SK-N-DZ (cell line): ENCODE measurements at regions not wholly inside any gene's neighbourhood (a gene's known extent, or its start where the extent isn't known, plus 50 kb on each side); places are given as distances from the start of the nearest gene placed in this dataset.
"Not testable (repeated sequence)": the region's sequence is repeated elsewhere in the genome, so short reads cannot be mapped to it uniquely, and the experiment has no call there.

Source experiments
- DNase-seq: peaks from one replicate; pipeline ENCODE4 v3.0.0-alpha.2; 2015; ENCODE audit warnings: low spot score

DNA sequence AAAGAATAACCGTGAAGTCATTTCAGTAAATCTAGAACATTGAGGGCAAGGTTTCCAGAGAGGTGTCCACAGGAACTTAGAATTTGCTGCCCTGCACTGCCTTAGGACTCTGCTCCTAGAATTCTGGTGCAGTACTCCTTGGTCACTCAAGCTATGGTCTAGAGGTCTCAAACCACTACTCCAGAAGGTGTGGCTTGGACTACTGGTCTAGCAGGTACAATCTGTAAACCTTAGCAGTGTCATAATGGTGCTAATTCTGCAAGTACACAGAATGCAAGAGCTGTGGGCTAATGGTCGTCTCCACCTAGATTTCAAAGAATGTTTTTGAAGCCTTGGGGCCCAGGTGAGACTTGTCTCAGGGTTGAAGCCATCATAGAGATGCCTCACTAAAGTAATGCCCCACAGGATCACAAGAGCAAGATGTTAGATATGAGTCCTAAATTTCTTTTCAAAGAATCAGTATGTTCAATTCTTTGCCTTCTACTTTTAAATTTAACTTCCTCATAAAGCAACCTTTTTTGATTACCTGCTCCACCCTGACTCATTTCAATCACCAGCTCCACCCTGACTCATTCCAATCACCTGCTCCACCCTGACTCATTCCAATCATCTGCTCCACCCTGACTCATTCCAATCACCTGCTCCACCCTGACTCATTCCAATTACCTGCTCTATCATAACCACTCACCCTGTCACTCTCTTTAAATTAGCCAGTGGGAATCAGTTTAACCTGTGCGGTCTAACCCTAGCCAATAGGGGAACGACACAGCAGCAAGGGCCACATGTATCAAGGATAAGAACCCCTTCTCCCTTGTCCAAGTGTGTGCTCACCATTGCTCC is 1111.8 kb upstream of the ACO1 start:
- DNase-seq: no peak

DNA sequence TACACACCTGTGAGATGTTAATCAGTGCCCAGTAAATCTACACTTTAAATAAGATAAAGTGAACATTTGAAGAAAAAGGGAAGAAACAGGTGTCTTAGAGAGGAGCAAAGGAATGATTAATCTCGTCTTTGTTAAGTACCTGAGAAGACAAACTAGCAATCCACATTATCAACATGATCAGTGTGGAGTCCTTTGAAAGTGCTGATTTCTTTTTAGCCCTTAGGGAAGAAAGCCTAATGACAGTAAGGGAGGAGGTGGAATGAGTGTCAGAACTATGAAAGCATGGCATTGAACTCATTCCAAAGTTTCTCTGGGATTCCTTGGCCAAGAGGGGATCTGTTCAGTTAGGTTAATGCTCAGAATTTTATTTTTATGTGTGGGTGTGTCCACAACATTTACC is 1109.0 kb upstream of the ACO1 start:
- no peak for DNase-seq

DNA sequence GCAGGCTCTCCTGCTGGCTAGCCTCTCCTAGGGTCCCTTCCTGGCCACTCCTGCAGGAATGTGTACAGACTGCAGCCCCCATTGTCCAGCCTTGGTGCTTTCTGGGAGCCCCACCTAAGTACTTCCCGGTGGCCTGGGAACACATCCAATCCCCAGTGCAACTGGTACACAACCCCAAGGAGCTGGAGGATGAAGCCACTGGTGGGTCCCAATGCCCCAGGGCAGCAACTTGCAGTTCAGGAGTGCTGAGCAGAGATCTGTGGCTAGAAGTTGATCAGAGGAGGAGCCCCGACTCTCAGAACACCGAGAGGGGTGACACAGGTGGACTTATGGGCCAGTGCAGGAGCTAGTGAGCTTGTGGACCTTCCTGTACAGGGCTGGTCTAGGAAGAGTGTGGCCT is 1093.7 kb upstream of the ACO1 start:
- DNase-seq: no peak

DNA sequence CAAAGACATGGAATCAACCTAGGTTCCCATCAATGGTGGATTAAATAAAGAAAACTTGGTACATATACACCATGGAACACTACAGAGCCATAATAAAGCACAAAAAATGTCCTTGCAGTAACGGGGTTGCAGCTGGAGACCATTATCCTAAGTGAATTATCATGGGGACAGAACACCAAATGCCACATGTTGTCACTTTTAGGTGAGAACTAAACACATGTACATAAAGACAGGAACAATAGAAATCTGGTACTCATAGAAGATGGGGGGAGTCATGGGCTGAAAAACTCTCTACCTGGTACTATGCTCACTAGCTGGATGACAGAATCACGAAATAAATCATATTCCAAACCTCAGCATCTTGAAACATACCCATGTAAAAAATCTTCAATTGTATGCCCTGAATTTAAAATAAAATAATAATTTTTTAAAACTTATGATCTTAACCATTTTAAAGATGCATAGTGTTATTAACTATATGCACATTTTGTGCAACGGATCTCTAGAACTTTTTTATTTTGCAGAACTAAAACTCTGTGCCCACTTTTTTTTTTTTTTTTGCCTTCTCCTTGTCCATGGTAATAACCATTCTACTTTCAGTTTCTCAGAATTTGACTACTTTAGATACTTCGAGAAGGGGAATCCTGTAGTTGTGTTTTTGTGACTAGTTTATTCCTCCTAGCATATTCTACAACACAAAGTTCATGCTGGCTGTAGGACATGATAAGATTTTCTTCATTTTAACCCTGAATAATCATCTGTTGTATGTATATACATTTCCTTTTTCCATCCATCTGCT is 1081.6 kb upstream of the ACO1 start:
- no peak for DNase-seq

DNA sequence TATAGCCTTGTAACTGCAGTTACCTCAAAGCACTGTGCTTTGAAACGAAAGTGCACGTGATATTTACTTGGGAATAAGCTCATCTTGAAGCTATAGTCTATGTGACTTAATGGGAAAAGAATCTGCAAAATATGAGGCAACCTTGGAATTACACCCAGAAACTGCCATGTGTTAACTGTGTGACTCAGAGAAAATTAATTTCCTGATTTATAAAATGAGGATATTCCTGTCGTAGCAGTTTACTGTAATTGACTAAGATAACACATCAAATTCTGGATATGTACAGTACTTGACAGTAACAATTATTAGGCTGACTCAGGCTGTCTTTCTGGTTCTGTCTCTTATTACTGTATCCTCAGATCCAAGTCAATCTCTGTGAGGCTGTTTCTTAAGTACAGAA is 1079.9 kb upstream of the ACO1 start:
- DNase-seq: no peak

DNA sequence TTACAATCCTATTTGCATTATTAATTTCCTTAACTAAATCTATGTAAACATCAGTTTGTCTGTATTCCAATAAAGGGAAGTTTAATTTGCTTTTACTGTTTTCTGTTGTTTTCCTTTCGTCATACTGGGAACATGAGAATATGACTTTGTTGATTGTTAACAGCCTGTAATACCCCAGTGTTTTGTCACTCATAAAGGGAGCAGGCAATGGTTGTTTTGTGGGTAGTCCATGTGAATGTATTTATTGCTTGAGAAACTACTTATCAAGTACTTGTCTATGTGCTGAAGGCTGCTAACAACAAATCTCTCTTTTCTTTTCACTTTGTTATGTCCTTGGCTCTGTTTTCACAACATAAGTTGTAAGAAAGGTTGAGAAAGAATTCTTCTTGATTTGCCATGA is 1070.2 kb upstream of the ACO1 start:
- no peak for DNase-seq

DNA sequence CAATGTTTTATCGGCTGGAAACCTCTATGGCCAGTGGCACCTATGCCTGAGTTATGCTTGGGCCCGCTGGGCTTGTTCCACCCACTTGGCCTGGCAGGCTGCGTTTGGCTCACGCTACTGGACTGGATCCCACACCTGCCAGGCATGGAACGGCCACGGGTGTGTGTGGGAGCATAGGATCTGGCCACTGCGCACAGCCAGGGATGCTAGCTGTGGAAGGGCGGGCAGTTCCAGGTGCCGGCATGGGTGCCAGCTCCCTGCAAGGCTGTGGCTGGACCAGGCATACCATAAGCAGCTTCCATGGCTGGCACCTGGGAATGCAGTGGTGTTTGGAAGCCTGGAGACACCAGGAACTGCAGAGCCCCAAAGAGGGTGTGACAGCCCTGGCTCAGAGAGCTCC is 1063.9 kb upstream of the ACO1 start:
- no peak for DNase-seq

DNA sequence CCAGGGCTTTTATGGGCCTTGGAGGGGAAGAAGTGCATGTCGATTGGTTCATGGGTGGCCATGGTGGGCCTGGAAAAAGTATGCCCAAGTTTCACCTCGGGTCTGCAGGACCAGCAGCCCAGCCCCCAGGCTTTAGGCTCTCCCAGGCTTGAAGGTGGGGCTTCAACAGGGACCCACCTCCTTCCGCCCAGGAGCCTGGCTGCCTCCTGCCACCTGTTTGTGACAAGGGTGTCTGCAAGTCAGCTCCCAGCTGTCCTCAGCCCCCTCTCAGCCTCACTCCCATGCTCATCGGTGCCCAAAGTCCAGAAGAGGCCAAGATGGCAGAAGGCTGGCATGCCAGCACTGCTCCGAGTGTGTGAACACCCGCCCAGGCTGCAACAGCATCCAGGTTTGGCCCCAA is 1063.2 kb upstream of the ACO1 start:
- no peak for DNase-seq

DNA sequence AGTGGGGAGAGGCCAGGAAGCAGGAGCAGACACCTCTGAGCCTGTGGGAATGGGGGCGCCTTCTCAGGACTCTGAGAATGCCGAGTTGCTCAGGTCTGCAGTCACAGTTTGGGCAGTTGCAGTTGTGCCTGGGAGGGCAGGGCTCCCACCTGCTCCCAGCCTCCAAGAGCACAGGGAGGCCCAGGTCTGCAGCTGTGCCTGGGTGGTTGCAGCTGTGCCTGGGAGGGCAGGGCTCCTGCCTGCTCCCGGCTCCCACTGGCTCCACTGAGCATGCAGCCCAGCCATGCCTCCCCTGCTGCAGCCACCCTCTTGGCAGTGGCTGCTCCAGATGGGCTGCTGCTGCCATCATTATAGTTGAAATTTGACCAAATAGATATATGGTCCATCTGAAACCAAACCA is 1062.8 kb upstream of the ACO1 start:
- no peak for DNase-seq

DNA sequence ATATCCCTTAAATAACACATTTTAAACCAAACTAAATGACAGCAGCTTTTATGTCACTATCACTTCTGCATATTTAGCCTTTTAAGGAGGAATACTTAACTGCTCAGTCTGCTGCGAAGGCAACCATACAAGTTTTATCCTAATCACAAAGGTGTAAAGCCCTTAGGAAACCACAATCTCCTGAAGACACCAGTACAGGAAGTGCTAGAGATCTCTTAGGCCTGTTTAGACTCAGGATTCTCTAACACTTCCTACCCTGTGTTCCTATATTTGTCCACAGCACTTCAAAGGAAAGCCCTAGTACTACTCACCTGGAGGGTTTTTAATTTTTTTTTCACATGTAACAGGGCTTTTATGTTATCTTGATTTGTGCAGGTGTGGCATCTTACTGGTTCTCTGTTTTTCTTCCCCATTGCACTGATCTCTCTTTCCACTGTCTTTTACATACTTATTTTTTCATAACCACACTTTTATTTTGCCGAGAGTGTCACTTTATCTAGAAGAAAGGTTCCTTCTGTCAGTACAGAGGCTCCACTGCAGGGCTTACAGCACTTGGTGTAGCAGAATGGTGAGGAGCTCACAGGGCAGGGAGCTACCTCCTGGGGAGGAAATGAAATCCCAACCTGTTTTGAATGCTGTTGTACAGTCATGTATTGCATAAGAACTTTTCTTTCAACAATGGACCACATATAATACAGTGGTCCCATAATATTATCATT is 1060.6 kb upstream of the ACO1 start:
- no peak for DNase-seq

DNA sequence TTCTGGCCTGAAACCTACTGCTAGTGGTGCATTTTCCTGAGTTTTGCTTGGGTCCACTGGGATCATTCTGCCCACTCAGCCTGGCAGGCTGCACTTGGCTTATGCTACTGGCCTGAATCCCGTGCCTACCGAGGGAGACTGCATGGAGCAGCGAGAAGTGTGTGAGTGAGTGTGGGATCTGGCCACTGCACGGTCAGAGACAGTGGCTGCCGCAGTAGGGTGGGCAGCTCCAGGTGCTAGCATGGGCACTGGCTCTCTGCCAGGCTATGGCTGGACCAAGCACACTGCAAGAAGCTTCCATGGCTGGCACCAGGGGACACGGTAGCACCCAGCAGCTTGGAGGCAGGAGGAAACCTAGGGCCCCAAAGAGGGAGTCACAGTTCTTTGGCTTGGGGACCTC is 1058.7 kb upstream of the ACO1 start:
- DNase-seq: no peak

DNA sequence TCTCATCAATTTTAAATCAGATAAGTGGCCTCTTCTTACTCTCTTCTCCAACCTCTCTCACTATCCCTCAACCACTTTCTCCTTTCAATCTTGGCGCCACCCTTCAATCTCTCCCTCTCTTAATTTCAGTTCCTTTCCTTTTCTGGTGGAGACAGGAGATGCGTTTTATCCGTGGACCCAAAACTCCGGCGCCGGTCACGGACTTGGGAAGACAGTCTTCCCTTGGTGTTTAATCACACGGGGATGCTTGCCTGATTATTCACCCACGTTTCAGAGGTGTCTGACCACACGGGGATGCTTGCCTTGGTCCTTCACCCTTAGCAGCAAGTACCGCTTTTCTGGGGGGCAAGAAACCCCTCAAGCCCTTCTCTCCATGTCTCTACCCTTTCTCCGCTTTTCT is 1057.6 kb upstream of the ACO1 start:
- DNase-seq: not testable (repeated sequence)

DNA sequence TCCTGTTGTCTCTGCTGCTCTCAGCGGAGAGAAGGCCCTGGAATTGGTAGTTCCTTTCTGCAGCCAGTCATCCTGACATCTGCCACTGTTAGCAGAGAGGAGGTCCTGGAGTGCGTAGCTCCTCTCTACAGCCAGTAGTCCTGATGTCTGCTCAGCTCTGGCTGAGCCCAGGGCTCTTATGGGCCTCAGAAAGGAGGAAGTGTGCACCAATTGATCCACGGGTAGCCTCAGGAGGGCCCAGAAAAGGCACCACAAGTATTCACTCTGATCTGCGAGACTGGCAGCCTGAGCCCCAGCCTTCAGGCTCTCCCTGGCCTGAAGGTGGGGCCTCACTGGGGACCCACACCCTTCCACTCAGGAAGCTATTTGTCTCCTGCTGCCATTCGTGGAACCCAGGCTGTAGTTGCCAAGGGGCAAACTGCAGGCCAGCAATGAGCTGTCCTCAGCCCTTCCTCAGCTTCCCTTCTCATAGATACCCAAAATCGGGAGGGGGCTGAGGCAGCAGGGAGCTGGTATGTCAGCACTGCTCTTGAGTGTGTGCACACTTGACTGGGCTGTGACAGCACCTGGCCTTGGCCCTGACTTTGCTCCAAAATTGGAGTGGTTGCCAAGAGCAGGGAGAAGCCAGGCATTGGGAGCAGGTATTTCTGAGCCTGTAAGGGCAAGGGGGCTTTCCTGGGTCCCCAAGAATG is 1049.5 kb upstream of the ACO1 start:
- DNase-seq: no peak

DNA sequence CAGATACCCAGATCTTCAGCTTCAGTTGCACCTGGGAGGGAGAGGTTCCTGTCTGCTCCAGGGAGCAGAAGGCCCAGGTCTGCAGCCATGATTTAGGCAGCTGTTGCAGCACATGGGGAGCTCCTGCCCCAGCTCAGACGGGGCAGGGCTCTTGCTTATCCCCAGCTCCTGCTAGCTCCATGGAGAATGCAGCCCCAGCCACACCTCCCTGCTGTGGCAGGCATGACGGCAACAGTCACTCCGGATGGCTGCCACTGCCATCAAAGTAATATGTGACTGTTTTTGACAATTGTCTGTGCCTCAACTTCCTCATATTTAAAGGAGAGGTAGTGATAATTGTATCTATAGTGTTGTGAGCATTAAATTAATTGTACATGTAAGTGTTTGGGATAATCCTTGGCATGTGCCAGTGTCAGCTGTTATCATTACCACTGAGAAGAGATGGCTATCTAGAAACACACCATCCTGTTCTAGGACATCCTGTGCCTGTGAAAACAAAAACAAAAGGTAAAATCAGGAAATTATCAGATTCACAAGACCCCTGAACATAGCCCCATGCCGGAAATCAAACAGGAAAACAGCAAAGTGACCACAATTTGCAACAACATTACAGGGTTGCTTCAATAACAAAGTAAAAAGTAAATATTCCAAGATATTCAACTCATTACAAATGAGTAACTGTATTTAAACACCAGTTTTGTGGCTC is 1048.8 kb upstream of the ACO1 start:
- DNase-seq: no peak

DNA sequence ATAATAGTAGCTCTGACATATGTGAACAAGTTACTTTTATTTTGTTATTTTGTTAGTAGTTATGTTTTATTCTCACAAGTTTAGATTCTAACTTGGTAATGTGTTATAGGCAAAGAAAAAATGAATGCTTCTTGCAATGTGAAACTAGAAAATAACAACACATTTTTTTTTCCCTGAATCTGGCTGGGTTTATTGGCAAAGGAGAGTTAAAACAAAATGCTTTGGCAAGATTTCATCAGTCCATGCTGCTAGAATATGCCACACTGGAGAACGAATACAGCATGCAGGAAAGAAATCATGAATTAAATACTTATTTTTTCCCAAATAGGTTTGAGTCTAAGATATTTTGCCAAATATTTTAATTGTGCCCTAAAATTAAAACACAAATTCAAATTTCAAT is 1048.1 kb upstream of the ACO1 start:
- DNase-seq: no peak

DNA sequence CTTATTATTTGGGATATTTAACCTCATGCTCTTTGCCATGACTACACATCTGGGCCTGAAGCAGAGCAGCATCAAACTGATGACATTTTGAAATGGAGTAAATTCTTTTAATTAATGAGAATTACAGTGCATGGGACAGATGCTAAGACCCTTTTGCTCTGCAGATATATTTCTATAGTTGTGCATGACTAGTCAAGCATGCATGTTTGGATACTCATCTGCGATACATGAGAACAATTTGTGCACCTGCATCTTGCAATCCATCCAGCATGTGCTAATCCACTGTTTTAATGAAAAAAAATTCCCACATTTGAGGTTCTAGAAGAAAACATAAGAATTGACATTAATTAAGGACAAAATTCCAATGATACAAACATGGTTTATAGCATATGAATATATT is 1047.6 kb upstream of the ACO1 start:
- DNase-seq: no peak

DNA sequence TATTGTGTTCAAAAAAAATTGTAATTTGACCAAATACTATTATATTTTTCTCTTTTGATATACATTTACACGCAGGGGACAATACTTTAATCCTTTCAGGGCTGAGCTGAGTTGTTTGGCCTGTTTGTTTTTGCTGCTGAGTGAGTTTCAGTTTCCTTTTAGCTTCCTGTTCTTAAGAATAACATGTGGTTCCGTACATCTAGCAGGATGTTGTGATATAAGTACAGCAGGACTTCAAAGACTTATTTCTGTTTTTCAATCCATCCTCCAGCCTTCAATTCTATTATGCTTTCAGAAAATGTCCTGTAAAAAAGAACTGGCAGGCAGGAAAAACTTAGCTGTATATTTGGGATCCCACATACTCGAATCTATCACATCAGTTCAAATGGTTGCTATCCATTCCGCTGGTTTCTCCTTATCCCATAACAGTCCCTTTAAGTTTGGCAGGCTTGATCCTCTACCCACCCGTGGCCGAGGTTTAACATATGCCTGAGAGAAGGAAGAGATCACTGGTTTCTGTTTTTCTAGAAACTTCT is 1037.3 kb upstream of the ACO1 start:
- DNase-seq: no peak

DNA sequence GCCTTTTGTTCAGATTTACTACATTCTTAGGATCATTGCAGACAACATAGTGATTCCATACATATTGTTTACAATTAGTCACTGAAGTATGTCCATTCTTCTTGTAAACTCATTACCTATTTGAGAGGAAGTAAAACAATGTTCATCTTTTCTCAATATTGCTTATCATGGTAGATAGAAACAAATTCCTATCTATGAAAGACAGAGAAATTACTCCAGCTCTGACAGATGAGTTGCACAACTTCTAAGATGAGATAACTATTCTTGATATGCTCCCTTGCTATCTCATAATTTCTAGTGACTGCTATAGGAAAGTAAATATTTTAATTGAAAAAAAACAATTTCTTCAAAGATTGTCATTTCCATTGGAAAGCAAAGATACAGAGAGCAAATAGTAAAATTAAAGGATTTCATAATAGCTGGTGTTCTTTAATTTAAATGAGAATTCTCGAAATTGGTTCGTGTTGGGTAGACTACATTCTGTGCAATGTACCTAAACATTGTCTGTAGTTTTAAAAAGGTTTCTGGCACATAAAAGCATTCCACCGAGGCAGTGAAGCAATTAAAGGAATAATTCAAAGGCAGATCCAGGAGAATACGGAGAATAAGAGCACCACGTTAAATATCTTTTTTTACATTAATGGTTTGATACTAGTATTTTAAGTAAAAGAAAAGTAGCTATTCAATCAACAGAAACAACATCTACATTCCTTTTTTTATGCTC is 1029.1 kb upstream of the ACO1 start:
- DNase-seq: no peak

DNA sequence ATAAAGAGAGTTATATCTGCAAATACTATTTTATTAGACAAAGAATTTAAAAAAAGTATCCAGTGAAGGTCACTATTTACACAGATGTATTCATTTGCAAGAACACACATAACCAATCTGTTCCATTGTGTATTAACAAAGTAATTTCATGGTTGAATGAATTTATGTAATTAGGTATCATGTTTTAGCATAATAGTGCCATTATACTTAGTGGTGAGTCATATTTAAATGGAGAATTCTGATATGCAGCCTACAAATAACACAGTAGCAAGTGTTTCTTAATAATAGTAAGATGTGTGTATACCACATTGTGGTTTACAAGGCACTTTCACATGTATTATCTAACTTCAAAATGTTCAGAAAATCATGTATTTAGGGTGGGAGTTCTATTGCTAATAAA is 1028.5 kb upstream of the ACO1 start:
- no peak for DNase-seq

DNA sequence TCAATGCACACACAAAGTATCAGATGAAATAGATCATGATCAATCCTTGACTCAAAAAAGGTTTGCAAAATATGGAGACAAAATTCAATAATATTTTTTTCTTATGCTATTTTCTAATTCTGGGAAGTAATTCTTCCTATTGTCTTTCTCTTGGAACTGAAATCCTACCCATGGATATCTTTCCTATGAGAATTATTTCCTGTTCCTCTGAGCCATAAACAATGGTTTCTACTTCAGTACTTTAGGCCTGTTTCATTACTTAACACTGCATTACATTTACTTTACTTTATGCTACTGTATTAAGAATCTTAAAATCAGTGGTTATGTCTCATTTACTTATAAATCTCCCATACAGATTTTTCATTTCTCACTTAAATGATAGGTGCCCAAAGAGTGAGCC is 1025.4 kb upstream of the ACO1 start:
- no peak for DNase-seq
